OCI-LY3 (cell line): ENCODE measurements at regions not wholly inside any gene's neighbourhood (a gene's known extent, or its start where the extent isn't known, plus 50 kb on each side); places are given as distances from the start of the nearest gene placed in this dataset.

ENCODE experiments used
- EZH2phosphoT487 ChIP-seq: fragments of 200-600 bp; shearing (Covaris generic); IDR thresholded peaks from 2 replicates; pipeline ENCODE4 v1.6.1; 2018; ENCODE audit warnings: antibody characterized with exemption, mixed run types, low read depth
- TF ChIP-seq, protein P1 (sequence below): fragments of 200-600, 300-600 bp; sonication (generic); IDR thresholded peaks from 2 replicates; pipeline ENCODE4 v1.5.1; 2014; ENCODE audit warnings: antibody characterized with exemption, low read length, low read depth

DNA sequence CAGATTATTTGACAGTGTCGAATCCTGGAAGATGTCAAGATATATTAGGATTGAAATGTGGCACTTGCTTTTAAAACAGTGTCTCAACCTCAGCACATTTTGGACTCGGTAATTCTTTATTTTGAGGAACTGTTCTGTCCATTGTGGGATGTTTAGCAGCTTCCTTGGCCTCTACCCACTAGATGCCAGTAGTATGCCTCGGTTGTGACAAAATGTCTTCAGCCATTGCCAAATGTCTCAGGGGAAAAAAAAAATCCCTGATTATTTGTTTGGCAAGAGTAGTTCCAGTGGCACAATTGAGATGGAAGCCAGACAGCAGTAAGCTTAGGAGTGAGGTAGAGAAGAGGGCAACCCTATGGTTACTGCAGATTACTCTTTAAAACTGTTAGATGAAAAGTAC is 694.5 kb upstream of the RIOK2 start:
- TF ChIP-seq, protein P1, sequence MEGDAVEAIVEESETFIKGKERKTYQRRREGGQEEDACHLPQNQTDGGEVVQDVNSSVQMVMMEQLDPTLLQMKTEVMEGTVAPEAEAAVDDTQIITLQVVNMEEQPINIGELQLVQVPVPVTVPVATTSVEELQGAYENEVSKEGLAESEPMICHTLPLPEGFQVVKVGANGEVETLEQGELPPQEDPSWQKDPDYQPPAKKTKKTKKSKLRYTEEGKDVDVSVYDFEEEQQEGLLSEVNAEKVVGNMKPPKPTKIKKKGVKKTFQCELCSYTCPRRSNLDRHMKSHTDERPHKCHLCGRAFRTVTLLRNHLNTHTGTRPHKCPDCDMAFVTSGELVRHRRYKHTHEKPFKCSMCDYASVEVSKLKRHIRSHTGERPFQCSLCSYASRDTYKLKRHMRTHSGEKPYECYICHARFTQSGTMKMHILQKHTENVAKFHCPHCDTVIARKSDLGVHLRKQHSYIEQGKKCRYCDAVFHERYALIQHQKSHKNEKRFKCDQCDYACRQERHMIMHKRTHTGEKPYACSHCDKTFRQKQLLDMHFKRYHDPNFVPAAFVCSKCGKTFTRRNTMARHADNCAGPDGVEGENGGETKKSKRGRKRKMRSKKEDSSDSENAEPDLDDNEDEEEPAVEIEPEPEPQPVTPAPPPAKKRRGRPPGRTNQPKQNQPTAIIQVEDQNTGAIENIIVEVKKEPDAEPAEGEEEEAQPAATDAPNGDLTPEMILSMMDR: no peak
- no peak for TF ChIP-seq EZH2phosphoT487
